NCI-H82 treated with DMSO at 0.1 percent for 48 hours (cell line): ENCODE measurements at regions not wholly inside any gene's neighbourhood (a gene's known extent, or its start where the extent isn't known, plus 50 kb on each side); places are given as distances from the start of the nearest gene placed in this dataset.
A peak's percentile ranks its signal among the peaks of the same experiment; 100 is the strongest.
"Not testable (repeated sequence)": the region's sequence is repeated elsewhere in the genome, so short reads cannot be mapped to it uniquely, and the experiment has no call there.

Source experiments
- DNase-seq: peaks from one replicate; lab custom pipeline; 2025; ENCODE audit not compliant: unreplicated experiment; lab: John Stamatoyannopoulos, UW

- DNase-seq, result no peak
These were observed 87.7 kb downstream of the UTP18 start for GRCh38 chr17:51347851-51348584.

GRCh38 chr17:51351080-51351479, 90.7 kb downstream of the UTP18 start:
- DNase-seq, result no peak

- DNase-seq, result no peak
These were observed 91.5 kb downstream of the UTP18 start for GRCh38 chr17:51351890-51352289.

- DNase-seq, result no peak
These were observed 92.5 kb downstream of the UTP18 start for GRCh38 chr17:51352798-51353197.

- no peak for DNase-seq
These were observed 93.0 kb downstream of the UTP18 start for GRCh38 chr17:51353296-51353695.

- no peak for DNase-seq
These were observed 94.6 kb downstream of the UTP18 start for GRCh38 chr17:51354936-51355335.

- no peak for DNase-seq
These were observed 95.4 kb downstream of the UTP18 start for GRCh38 chr17:51355441-51356410.

GRCh38 chr17:51359055-51359454, 98.7 kb downstream of the UTP18 start:
- DNase-seq, result no peak

GRCh38 chr17:51362811-51363585, 102.7 kb downstream of the UTP18 start:
- DNase-seq, result no peak

GRCh38 chr17:51365090-51365489, 104.7 kb downstream of the UTP18 start:
- DNase-seq, result no peak

GRCh38 chr17:51366866-51367265, 106.5 kb downstream of the UTP18 start:
- DNase-seq, result no peak

- DNase-seq, result not testable (repeated sequence)
These were observed 107.5 kb downstream of the UTP18 start for GRCh38 chr17:51367836-51368235.

GRCh38 chr17:51371732-51372151, 111.4 kb downstream of the UTP18 start:
- peak; percentile 52 for DNase-seq

- DNase-seq, result peak; percentile 11
These were observed 112.1 kb downstream of the UTP18 start for GRCh38 chr17:51372345-51373004.

- no peak for DNase-seq
These were observed 113.3 kb downstream of the UTP18 start for GRCh38 chr17:51373489-51374152.

GRCh38 chr17:51374209-51374608, 113.9 kb downstream of the UTP18 start:
- DNase-seq, result no peak

GRCh38 chr17:51375771-51376170, 115.4 kb downstream of the UTP18 start:
- DNase-seq, result no peak

GRCh38 chr17:51376739-51377138, 116.4 kb downstream of the UTP18 start:
- DNase-seq, result no peak

GRCh38 chr17:51381262-51381661, 120.9 kb downstream of the UTP18 start:
- no peak for DNase-seq

- DNase-seq, result no peak
These were observed 124.9 kb downstream of the UTP18 start for GRCh38 chr17:51385208-51385607.
